H1 (cell line): ENCODE measurements at regions not wholly inside any gene's neighbourhood (a gene's known extent, or its start where the extent isn't known, plus 50 kb on each side); places are given as distances from the start of the nearest gene placed in this dataset.

Source experiments
- CTCF ChIA-PET: fragments of 300-600 bp; sonication (Branson Sonifier 250); formaldehyde crosslinking; loops from one replicate; lab custom pipeline; 2021; ENCODE audit not compliant: partially characterized antibody; lab: Charles Lee
- POLR2A ChIA-PET: fragments of 300-600 bp; sonication (Branson Sonifier 250); formaldehyde crosslinking; loops from one replicate; lab custom pipeline; 2021; ENCODE audit warnings: inconsistent platforms; ENCODE audit not compliant: partially characterized antibody; lab: Charles Lee
- DNase-seq, 2 experiments: peaks; one replicate each; pipeline versions ENCODE4 v3.0.0 to v3.0.0-alpha.2; 2010 to 2022; ENCODE audit warnings: low spot score in 2 of 2, low read depth in 1 of 2, mixed read lengths in 1 of 2
- FAIRE-seq: peaks from 2 replicates; lab custom pipeline; 2011; peaks lifted over from hg19 to GRCh38; lab: Jason Lieb, UNC
- H2AFZ ChIP-seq: 2 replicates; pipeline ENCODE4 v1.8.1; 2012; ENCODE audit warnings: low read length, inconsistent platforms
- H2AK5ac ChIP-seq: 2 replicates; pipeline ENCODE4 v1.6.1; 2013; ENCODE audit warnings: low read depth, low read length
- H2BK120ac ChIP-seq: replicated peaks from 2 replicates; pipeline ENCODE3; 2013; ENCODE audit warnings: low read depth, low read length, inconsistent platforms
- H2BK12ac ChIP-seq: 2 replicates; pipeline ENCODE4 v1.6.1; 2013; ENCODE audit warnings: low read depth, low read length
- H2BK15ac ChIP-seq: 2 replicates; pipeline ENCODE4 v1.6.1; 2013; ENCODE audit warnings: low read length
- H2BK20ac ChIP-seq: 2 replicates; pipeline ENCODE4 v1.6.1; 2013; ENCODE audit warnings: low read length
- H2BK5ac ChIP-seq: 2 replicates; pipeline ENCODE4 v1.6.1; 2013; ENCODE audit warnings: low read depth, low read length
- H3K14ac ChIP-seq: 2 replicates; pipeline ENCODE4 v1.6.1; 2013; ENCODE audit warnings: inconsistent platforms; ENCODE audit not compliant: insufficient read length
- H3K18ac ChIP-seq: 2 replicates; pipeline ENCODE4 v1.6.1; 2013; ENCODE audit warnings: low read length; ENCODE audit errors: extremely low read depth
- H3K23ac ChIP-seq: 2 replicates; pipeline ENCODE4 v1.6.1; 2013; ENCODE audit warnings: inconsistent platforms; ENCODE audit not compliant: insufficient read length
- H3K23me2 ChIP-seq: 2 replicates; pipeline ENCODE4 v1.6.1; 2013; ENCODE audit warnings: low read depth, low read length
- H3K27ac ChIP-seq: 2 replicates; pipeline ENCODE4 v1.6.1; 2011; ENCODE audit warnings: low read depth, low read length, inconsistent platforms
- H3K27me3 ChIP-seq, 4 experiments: replicated peaks in 1 of 4; 1 replicate in 1 of 4; 2 replicates in 3 of 4; pipeline versions ENCODE4 v1.6.1 to v1.8.1; 2011 to 2013; ENCODE audit warnings: low read length in 3 of 4, mild to moderate bottlenecking in 3 of 4, inconsistent platforms in 2 of 4, mixed read lengths in 2 of 4, moderate library complexity in 1 of 4; ENCODE audit not compliant: control insufficient read depth in 3 of 4, insufficient read depth in 3 of 4; ENCODE audit errors: extremely low read depth in 1 of 4
- H3K36me3 ChIP-seq, 4 experiments: 2 replicates each; pipeline versions ENCODE4 v1.6.1 to v1.8.1; 2011 to 2013; ENCODE audit warnings: mild to moderate bottlenecking in 4 of 4, low read length in 3 of 4, moderate library complexity in 2 of 4, control low read depth in 1 of 4, inconsistent platforms in 1 of 4; ENCODE audit not compliant: insufficient read depth in 4 of 4, control insufficient read depth in 2 of 4
- H3K4ac ChIP-seq: replicated peaks from 2 replicates; pipeline ENCODE3; 2013; ENCODE audit warnings: low read length, low read depth, mixed read lengths, inconsistent platforms; ENCODE audit not compliant: insufficient read length
- H3K4me1 ChIP-seq, 4 experiments: replicated peaks in 1 of 4; 1 replicate in 1 of 4; 2 replicates in 3 of 4; pipeline versions ENCODE4 v1.6.1 to v1.8.1; 2011 to 2013; ENCODE audit warnings: low read length in 3 of 4, inconsistent platforms in 2 of 4, mixed read lengths in 1 of 4; ENCODE audit not compliant: insufficient read depth in 4 of 4, control insufficient read depth in 3 of 4
- H3K4me2 ChIP-seq, 2 experiments: 2 replicates each; pipeline versions ENCODE4 v1.6.1 to v1.8.1; 2011 to 2013; ENCODE audit warnings: low read depth in 2 of 2, low read length in 2 of 2, control low read depth in 1 of 2, inconsistent platforms in 1 of 2, mild to moderate bottlenecking in 1 of 2; ENCODE audit not compliant: insufficient read depth in 1 of 2
- H3K4me3 ChIP-seq, 4 experiments: fragments of 200-600, 300-600 bp in 1 of 4; sonication (generic), shearing (Covaris generic), sonication (Bioruptor Twin) in 1 of 4; 2 replicates each; pipeline versions ENCODE4 v1.5.1 to v1.8.1; 2011 to 2016; ENCODE audit warnings: low read length in 4 of 4, low read depth in 3 of 4, control low read depth in 2 of 4, inconsistent platforms in 2 of 4, mild to moderate bottlenecking in 2 of 4, mixed read lengths in 1 of 4, moderate library complexity in 1 of 4; ENCODE audit not compliant: insufficient read depth in 2 of 4; ENCODE audit errors: extremely low read depth in 1 of 4
- H3K56ac ChIP-seq: replicated peaks from 2 replicates; pipeline ENCODE3; 2013; ENCODE audit warnings: low read depth, mild to moderate bottlenecking, mixed read lengths, low read length, inconsistent platforms; ENCODE audit not compliant: insufficient read length
- H3K79me1 ChIP-seq: 2 replicates; pipeline ENCODE4 v1.6.1; 2013; ENCODE audit warnings: low read depth, low read length, control low read depth
- H3K79me2 ChIP-seq, 2 experiments: 2 replicates each; pipeline versions ENCODE4 v1.6.1 to v1.8.1; 2012 to 2013; ENCODE audit warnings: low read length in 2 of 2, mild to moderate bottlenecking in 2 of 2, inconsistent platforms in 1 of 2; ENCODE audit not compliant: insufficient read depth in 2 of 2, control insufficient read depth in 1 of 2
- H3K9ac ChIP-seq, 4 experiments: replicated peaks in 1 of 4; 1 replicate in 1 of 4; 2 replicates in 3 of 4; pipeline versions ENCODE4 v1.6.1 to v1.8.1; 2011 to 2013; ENCODE audit warnings: low read depth in 3 of 4, low read length in 3 of 4, control low read depth in 2 of 4, mild to moderate bottlenecking in 2 of 4, moderate library complexity in 2 of 4, inconsistent platforms in 1 of 4; ENCODE audit errors: extremely low read depth in 1 of 4
- H3K9me3 ChIP-seq, 2 experiments: 2 replicates each; pipeline versions ENCODE4 v1.6.1 to v1.8.1; 2012 to 2013; ENCODE audit warnings: mild to moderate bottlenecking in 2 of 2, moderate library complexity in 2 of 2, control low read depth in 1 of 2, inconsistent platforms in 1 of 2, low read depth in 1 of 2, low read length in 1 of 2, mixed read lengths in 1 of 2; ENCODE audit not compliant: insufficient read depth in 2 of 2
- H4K20me1 ChIP-seq, 2 experiments: replicated peaks in 1 of 2; 2 replicates each; pipeline versions ENCODE3 to v1.8.1; 2011 to 2013; ENCODE audit warnings: inconsistent platforms in 2 of 2, low read length in 2 of 2, mild to moderate bottlenecking in 1 of 2; ENCODE audit not compliant: insufficient read depth in 2 of 2, control insufficient read depth in 1 of 2
- H4K5ac ChIP-seq: 2 replicates; pipeline ENCODE4 v1.6.1; 2013; ENCODE audit warnings: low read length, low read depth, mixed read lengths, inconsistent platforms; ENCODE audit not compliant: insufficient read length
- H4K8ac ChIP-seq: 2 replicates; pipeline ENCODE4 v1.8.0; 2013; ENCODE audit warnings: mild to moderate bottlenecking, moderate library complexity, low read length, inconsistent platforms; ENCODE audit not compliant: insufficient read depth; ENCODE audit errors: extremely low read depth
- H4K91ac ChIP-seq: replicated peaks from 2 replicates; pipeline ENCODE3; 2013; ENCODE audit warnings: low read length, mixed read lengths, inconsistent platforms; ENCODE audit not compliant: insufficient read length
- ASH2L ChIP-seq: fragments of 200-600, 300-600 bp; sonication (generic); IDR thresholded peaks from one replicate; pipeline ENCODE4 v1.7.1; 2017; ENCODE audit warnings: low read length
- CBX5 ChIP-seq: fragments of 300-800, 300-1000 bp; sonication (generic); IDR thresholded peaks from 2 replicates; pipeline ENCODE4 v1.7.1; 2016; ENCODE audit warnings: antibody characterized with exemption, low read length, low read depth
- CBX8 ChIP-seq: fragments of 300-800, 300-1000 bp; sonication (generic); IDR thresholded peaks from 2 replicates; pipeline ENCODE4 v1.7.1; 2016; ENCODE audit warnings: low read depth, low read length, borderline replicate concordance
- RXRA ChIP-seq: IDR thresholded peaks from 2 replicates; pipeline ENCODE4 v1.6.1; 2011; ENCODE audit warnings: low read depth, mild to moderate bottlenecking, low read length, moderate library complexity; ENCODE audit not compliant: insufficient read depth
- WGBS, 2 experiments: shearing (Covaris generic) in 1 of 2; methylation state at CpG; one replicate each; pipeline versions ENCODE4 v1.1.6 to v1.1.7; 2013 to 2015; ENCODE audit warnings: low lambda C conversion rate in 2 of 2, mixed read lengths in 2 of 2, inconsistent platforms in 1 of 2, low coverage in 1 of 2, missing lambda C conversion rate in 1 of 2; ENCODE audit not compliant: insufficient replicate concordance in 2 of 2, insufficient coverage in 1 of 2, insufficient read length in 1 of 2; ENCODE audit errors: extremely low coverage in 1 of 2, missing lambda C conversion rate in 1 of 2; 5-methylcytosine and 5-hydroxymethylcytosine counted together
- TF ChIP-seq, protein P1 (sequence below): IDR thresholded peaks from 2 replicates; pipeline ENCODE4 v1.6.1; 2012; ENCODE audit warnings: inconsistent platforms

DNA sequence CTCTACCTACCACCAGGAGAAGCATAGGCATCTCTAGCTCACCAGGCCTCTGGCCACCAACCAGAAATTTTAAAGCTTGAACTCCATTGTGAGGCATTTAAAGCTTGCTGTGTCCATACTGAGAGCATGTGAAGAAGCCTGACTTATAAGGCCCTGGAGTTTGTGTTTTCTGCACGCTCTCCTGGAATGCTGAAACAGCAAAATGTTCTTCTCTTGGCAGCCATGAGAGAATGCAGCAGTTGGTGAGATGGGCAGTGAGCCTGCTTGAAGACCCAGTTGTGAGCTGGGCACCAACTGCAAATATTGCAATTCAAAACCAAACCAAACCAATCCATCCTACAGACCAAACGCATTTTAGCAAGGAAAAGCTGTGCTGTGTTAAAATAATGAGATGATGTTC, 170.0 kb upstream of the IVNS1ABP start:
- no peak overlapping the region for H2BK15ac ChIP-seq
- H4K20me1 ChIP-seq = no peaks in the 10 kb centered on the region
- no peak overlapping the region for H2BK20ac ChIP-seq
- WGBS, 2 experiments = 95% methylated on average over 2 of the region's 2 CpGs; no CpG with 5 or more reads in 1 of the 2 experiments
- no peak overlapping the region for H3K56ac ChIP-seq
- H3K4me3 ChIP-seq = no peak overlapping the region
- no peaks in the 10 kb centered on the region for H3K79me2 ChIP-seq
- no peak overlapping the region for H2BK120ac ChIP-seq
- no peak for DNase-seq
- no peaks in the 10 kb centered on the region for H3K36me3 ChIP-seq
- H3K9me3 ChIP-seq = no peaks in the 10 kb centered on the region
- no peak for FAIRE-seq
- H3K27me3 ChIP-seq = no peaks in the 10 kb centered on the region
- no peak overlapping the region for H3K18ac ChIP-seq
- no peak overlapping the region for H2BK5ac ChIP-seq
- H3K23ac ChIP-seq = no peak overlapping the region
- no peak overlapping the region for H3K4me2 ChIP-seq
- H2AK5ac ChIP-seq = no peak overlapping the region
- no peak overlapping the region; the same call in 1 of the 2 replicates for H4K8ac ChIP-seq
- H3K27ac ChIP-seq = no peak overlapping the region
- peaks cover 0 to 5% (median 2%) of the 10 kb centered on the region in 4 experiments; a peak in 4 of 7 replicates for H3K4me1 ChIP-seq
- H4K5ac ChIP-seq = no peak overlapping the region
- TF ChIP-seq RXRA (no peak), CBX5 (no peak), ASH2L (no peak), CBX8 (no peak)
- TF ChIP-seq, protein P1, sequence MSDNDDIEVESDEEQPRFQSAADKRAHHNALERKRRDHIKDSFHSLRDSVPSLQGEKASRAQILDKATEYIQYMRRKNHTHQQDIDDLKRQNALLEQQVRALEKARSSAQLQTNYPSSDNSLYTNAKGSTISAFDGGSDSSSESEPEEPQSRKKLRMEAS = no peak
- no peaks in the 10 kb centered on the region; the same call in 1 of the 2 replicates for H3K23me2 ChIP-seq
- H3K4ac ChIP-seq = no peak overlapping the region
- H2BK12ac ChIP-seq = no peak overlapping the region
- H2AFZ ChIP-seq = no peak overlapping the region
- POLR2A ChIA-PET = no interaction called here
- H3K14ac ChIP-seq = no peak overlapping the region
- no peaks in the 10 kb centered on the region for H3K79me1 ChIP-seq
- no peak overlapping the region for H4K91ac ChIP-seq
- no peak overlapping the region for H3K9ac ChIP-seq
- CTCF ChIA-PET = interaction anchor here (0.9 to 1.4 kb wide), 2 partner anchors 8 to 183 kb away, joined by 3 to 5 read pairs; no protein-coding TSS in a partner anchor
